Breast epithelium (tissue), 4 donors: ENCODE measurements at regions not wholly inside any gene's neighbourhood (a gene's known extent, or its start where the extent isn't known, plus 50 kb on each side); places are given as distances from the start of the nearest gene placed in this dataset.

Source experiments
- DNase-seq, 2 donors: peaks; one replicate each; pipeline ENCODE4 v3.0.0-alpha.2; 2019; ENCODE audit warnings: low spot score in 2 of 2
- H3K27ac ChIP-seq, 2 donors: fragments of 200-600 bp; sonication (generic) in 1 of 2; one replicate each; pipeline ENCODE4 v1.5.1; 2016 to 2019; ENCODE audit warnings: mild to moderate bottlenecking in 1 of 2
- H3K27me3 ChIP-seq, 2 donors: fragments of 200-600 bp; sonication (generic) in 1 of 2; one replicate each; pipeline versions ENCODE4 v1.5.1 to v1.6.0; 2017 to 2019; ENCODE audit warnings: control low read depth in 1 of 2, mild to moderate bottlenecking in 1 of 2
- H3K36me3 ChIP-seq: fragments of 200-600 bp; one replicate; pipeline ENCODE4 v1.5.1; 2019
- H3K4me1 ChIP-seq, 2 donors: fragments of 200-600 bp; sonication (generic); one replicate each; pipeline ENCODE4 v1.5.1; 2016 to 2019; ENCODE audit warnings: control low read depth in 1 of 2
- H3K4me3 ChIP-seq, 3 donors: fragments of 200-600 bp; sonication (generic); 1 replicate in 2 of 3; 2 replicates in 1 of 3; pipeline ENCODE4 v1.5.1; 2016 to 2019; ENCODE audit warnings: mild to moderate bottlenecking in 3 of 3, moderate library complexity in 2 of 3
- H3K9me3 ChIP-seq, 2 donors: fragments of 200-600 bp; sonication (generic) in 1 of 2; one replicate each; pipeline ENCODE4 v1.5.1; 2016 to 2019; ENCODE audit warnings: control low read depth in 1 of 2
- POLR2A ChIP-seq: fragments of 450-650 bp; IDR thresholded peaks from one replicate; pipeline ENCODE4 v1.6.1; 2016; ENCODE audit warnings: antibody characterized with exemption, mild to moderate bottlenecking, moderate library complexity
- POLR2AphosphoS5 ChIP-seq, 3 donors: sonication (generic); formaldehyde crosslinking; IDR thresholded peaks; one replicate each; pipeline ENCODE4 v1.6.1; 2017; ENCODE audit warnings: antibody characterized with exemption in 3 of 3
- intact Hi-C: fragments of 100-400 bp; cut with DNase I; formaldehyde crosslinking; loops from one replicate; pipeline ENCODE4 v1.15.1; 2023; ENCODE audit warnings: low total_unique reads
- TF ChIP-seq, protein P1 (sequence below), 3 donors: fragments of 450-650 bp; IDR thresholded peaks; one replicate each; pipeline ENCODE4 v1.5.1; 2016 to 2017; ENCODE audit warnings: antibody characterized with exemption in 3 of 3, mild to moderate bottlenecking in 3 of 3, moderate library complexity in 3 of 3

- intact Hi-C loops, result no loop called here
- TF ChIP-seq, protein P1, sequence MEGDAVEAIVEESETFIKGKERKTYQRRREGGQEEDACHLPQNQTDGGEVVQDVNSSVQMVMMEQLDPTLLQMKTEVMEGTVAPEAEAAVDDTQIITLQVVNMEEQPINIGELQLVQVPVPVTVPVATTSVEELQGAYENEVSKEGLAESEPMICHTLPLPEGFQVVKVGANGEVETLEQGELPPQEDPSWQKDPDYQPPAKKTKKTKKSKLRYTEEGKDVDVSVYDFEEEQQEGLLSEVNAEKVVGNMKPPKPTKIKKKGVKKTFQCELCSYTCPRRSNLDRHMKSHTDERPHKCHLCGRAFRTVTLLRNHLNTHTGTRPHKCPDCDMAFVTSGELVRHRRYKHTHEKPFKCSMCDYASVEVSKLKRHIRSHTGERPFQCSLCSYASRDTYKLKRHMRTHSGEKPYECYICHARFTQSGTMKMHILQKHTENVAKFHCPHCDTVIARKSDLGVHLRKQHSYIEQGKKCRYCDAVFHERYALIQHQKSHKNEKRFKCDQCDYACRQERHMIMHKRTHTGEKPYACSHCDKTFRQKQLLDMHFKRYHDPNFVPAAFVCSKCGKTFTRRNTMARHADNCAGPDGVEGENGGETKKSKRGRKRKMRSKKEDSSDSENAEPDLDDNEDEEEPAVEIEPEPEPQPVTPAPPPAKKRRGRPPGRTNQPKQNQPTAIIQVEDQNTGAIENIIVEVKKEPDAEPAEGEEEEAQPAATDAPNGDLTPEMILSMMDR (IDR thresholded peaks at IDR 0.05), result no peak
- no peak for TF ChIP-seq POLR2A
- TF ChIP-seq POLR2AphosphoS5 (IDR thresholded peaks at IDR 0.05), result no peak
These were observed 238.5 kb upstream of the IRX3 start for GRCh38 chr16:54525104-54525503.

GRCh38 chr16:54522584-54522983 is 236.0 kb upstream of the IRX3 start:
- Histone ChIP-seq H3K4me1 (no peaks in the 10 kb centered on the region), H3K27me3 (no peaks in the 10 kb centered on the region), H3K9me3 (peaks cover 7 to 11% of the 10 kb centered on the region in 2 donors), H3K27ac (no peak overlapping the region), H3K4me3 (no peak overlapping the region), H3K36me3 (no peaks in the 10 kb centered on the region)
- no peak for DNase-seq
- TF ChIP-seq, protein P1 (IDR thresholded peaks at IDR 0.05), result no peak
- TF ChIP-seq POLR2AphosphoS5 (IDR thresholded peaks at IDR 0.05), result no peak
- no peak for TF ChIP-seq POLR2A
- intact Hi-C loops, result no loop called here

More at GRCh38 chr16:54525104-54525503, 238.5 kb upstream of the IRX3 start:
- H3K27me3 ChIP-seq, result no peaks in the 10 kb centered on the region
- no peak overlapping the region for H3K27ac ChIP-seq
- no peak overlapping the region for H3K4me3 ChIP-seq
- DNase-seq, result no peak
- no peaks in the 10 kb centered on the region for H3K4me1 ChIP-seq
- no peaks in the 10 kb centered on the region for H3K36me3 ChIP-seq
- peaks cover 0 to 5% of the 10 kb centered on the region in 2 donors for H3K9me3 ChIP-seq

DNA sequence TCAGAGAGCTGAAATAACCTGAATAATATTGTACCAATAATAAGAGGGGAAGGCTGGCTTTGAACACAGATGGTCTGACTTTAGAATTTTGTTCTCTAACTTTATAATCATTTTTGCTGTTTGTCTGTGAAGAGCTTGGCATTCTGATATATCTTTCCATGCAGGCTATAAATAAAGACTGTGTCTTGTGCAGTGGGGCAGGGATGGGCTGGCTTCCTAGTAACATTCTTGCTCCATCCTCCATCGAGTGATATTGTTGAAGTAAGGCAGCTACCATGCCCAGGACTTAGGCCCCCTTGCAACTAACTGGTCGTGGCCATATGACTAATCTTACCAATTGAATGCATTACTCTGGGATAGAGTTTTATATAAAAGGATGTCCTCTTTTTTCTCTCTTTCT is 234.7 kb upstream of the IRX3 start:
- Histone ChIP-seq H3K4me1 (no peaks in the 10 kb centered on the region), H3K27me3 (no peaks in the 10 kb centered on the region), H3K36me3 (no peaks in the 10 kb centered on the region), H3K9me3 (peaks cover 7 to 10% of the 10 kb centered on the region in 2 donors), H3K27ac (no peak overlapping the region), H3K4me3 (no peak overlapping the region)
- no peak for TF ChIP-seq POLR2AphosphoS5 (IDR thresholded peaks at IDR 0.05)
- no peak for TF ChIP-seq POLR2A
- TF ChIP-seq, protein P1 (IDR thresholded peaks at IDR 0.05), result no peak
- intact Hi-C loops, result no loop called here
- DNase-seq, result no peak

- Histone ChIP-seq H3K27ac (no peak overlapping the region), H3K9me3 (peaks cover 6 to 7% of the 10 kb centered on the region in 2 donors), H3K4me3 (no peak overlapping the region), H3K27me3 (no peaks in the 10 kb centered on the region), H3K4me1 (no peaks in the 10 kb centered on the region), H3K36me3 (no peaks in the 10 kb centered on the region)
- DNase-seq, result no peak
- intact Hi-C loops, result no loop called here
- no peak for TF ChIP-seq POLR2A
- TF ChIP-seq POLR2AphosphoS5 (IDR thresholded peaks at IDR 0.05), result no peak
- TF ChIP-seq, protein P1 (IDR thresholded peaks at IDR 0.05), result no peak
These were observed 232.6 kb upstream of the IRX3 start for GRCh38 chr16:54519161-54519695.

DNA sequence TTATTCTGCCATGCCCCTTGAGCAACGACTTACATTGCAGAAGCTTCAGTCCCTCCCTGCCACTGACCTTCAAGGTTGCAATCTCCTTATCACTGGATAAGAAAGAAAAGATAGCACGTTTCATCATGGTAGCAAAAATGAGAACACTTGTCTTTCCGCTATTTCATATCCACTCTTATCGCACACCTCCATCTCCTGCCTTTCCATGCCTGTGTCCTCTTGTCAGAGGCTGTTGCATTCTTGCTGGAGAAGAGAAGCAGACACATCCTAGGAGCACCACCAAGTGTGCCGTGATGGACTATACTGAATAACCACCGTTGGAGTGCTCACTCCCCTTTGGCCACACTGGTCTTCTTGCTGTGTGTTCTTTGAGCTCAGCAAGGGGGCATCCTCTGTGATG is 230.6 kb upstream of the IRX3 start:
- Histone ChIP-seq H3K27me3 (no peaks in the 10 kb centered on the region), H3K9me3 (peaks cover 6 to 7% of the 10 kb centered on the region in 2 donors), H3K4me3 (no peak overlapping the region), H3K4me1 (no peaks in the 10 kb centered on the region), H3K36me3 (no peaks in the 10 kb centered on the region), H3K27ac (no peak overlapping the region)
- DNase-seq, result no peak
- intact Hi-C loops, result no loop called here
- TF ChIP-seq POLR2A (no peak), POLR2AphosphoS5 (IDR thresholded peaks at IDR 0.05) (no peak)
- TF ChIP-seq, protein P1 (IDR thresholded peaks at IDR 0.05), result no peak
